ENCODE measurements at regions not wholly inside any gene's neighbourhood (a gene's known extent, or its start where the extent isn't known, plus 50 kb on each side); places are given as distances from the start of the nearest gene placed in this dataset.

DNA sequence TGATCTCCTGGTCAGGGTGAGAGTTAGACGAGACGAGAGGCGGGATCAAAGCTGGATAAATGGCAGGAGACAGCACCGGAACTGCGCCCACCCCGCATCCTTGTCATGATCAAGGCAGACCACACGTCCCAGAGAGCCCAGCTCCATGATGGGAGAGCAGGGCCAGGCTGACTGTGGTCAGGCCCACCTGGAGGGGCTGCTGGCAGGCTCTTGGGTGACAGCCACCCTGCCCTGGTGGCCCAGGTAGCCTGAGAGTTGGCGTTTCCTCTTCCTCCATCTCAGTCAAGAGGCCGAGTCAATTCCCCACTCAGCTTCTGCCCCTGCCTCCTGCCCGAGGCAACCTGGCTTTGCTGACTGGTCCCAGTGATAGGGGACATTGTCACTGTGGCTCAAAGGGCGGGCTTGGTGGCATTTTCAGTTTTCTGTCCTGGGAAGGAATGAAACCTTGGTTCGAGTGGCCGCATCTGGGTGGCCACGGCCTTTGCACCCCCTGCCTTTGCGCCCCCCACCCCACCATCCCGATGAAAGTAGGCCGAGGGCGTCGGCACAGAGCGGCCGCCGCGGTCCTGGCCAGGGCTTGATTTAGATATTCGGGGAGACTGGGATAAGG lies 60.8 kb upstream of the PPARA start:
- Histone ChIP-seq H3K36me3 (peaks cover 0 to 71% (median 29%) of the 10 kb centered on the region in 4 donors), H3K4me3 (peak overlapping the region in 1 of 4 donors; percentile 42), H3K27ac (peak overlapping the region; percentile 87 to 99 (median 96)), H3K9me3 (no peaks in the 10 kb centered on the region), H3K4me1 (peaks cover 94 to 98% (median 98%) of the 10 kb centered on the region in 4 donors), H3K27me3 (no peaks in the 10 kb centered on the region)
- DNase-seq (peak in 1 of 2 donors; percentile 25), ATAC-seq (ENCODE audit: low FRiP score in 2 of 2) (no peak)
- no peak for TF ChIP-seq POLR2AphosphoS5 (IDR thresholded peaks at IDR 0.05)
- no peak for TF ChIP-seq EP300 (IDR thresholded peaks at IDR 0.05)
- TF ChIP-seq POLR2A (IDR thresholded peaks at IDR 0.05), result no peak
- TF ChIP-seq, protein P1, sequence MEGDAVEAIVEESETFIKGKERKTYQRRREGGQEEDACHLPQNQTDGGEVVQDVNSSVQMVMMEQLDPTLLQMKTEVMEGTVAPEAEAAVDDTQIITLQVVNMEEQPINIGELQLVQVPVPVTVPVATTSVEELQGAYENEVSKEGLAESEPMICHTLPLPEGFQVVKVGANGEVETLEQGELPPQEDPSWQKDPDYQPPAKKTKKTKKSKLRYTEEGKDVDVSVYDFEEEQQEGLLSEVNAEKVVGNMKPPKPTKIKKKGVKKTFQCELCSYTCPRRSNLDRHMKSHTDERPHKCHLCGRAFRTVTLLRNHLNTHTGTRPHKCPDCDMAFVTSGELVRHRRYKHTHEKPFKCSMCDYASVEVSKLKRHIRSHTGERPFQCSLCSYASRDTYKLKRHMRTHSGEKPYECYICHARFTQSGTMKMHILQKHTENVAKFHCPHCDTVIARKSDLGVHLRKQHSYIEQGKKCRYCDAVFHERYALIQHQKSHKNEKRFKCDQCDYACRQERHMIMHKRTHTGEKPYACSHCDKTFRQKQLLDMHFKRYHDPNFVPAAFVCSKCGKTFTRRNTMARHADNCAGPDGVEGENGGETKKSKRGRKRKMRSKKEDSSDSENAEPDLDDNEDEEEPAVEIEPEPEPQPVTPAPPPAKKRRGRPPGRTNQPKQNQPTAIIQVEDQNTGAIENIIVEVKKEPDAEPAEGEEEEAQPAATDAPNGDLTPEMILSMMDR (IDR thresholded peaks at IDR 0.05), result no peak
- WGBS, 2 donors, result 71 to 78% methylated on average over 19 to 24 of the region's 24 CpGs

DNA sequence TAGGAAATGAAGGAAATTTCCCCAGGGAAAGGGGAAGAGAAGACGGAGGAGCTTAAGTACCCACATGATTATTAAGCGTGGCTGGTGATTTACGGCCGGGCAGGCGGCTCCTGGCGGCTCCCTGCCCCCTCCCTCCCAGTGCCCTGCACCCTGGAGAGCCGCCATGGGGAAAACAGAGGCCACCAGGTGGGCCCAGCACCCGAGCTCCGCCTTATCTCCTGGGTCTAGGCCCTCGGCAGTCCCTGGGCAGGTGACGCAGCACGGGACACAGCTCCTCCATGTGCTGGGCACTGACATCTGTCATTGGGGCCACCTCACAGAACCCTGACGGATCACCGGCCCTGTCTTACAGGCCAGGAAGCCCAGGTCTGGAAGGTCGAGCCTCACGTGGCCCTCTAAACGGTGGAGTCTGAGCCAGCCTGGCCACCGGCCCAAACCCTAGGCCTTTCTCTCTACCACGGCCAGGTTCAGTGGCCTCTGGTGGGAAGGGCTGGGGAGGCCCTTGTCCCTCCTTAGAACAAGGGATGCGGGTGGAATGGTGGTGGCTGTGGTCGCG lies 60.2 kb upstream of the PPARA start:
- DNase-seq (peak in 1 of 2 donors; percentile 72), ATAC-seq (ENCODE audit: low FRiP score in 2 of 2) (no peak)

DNA sequence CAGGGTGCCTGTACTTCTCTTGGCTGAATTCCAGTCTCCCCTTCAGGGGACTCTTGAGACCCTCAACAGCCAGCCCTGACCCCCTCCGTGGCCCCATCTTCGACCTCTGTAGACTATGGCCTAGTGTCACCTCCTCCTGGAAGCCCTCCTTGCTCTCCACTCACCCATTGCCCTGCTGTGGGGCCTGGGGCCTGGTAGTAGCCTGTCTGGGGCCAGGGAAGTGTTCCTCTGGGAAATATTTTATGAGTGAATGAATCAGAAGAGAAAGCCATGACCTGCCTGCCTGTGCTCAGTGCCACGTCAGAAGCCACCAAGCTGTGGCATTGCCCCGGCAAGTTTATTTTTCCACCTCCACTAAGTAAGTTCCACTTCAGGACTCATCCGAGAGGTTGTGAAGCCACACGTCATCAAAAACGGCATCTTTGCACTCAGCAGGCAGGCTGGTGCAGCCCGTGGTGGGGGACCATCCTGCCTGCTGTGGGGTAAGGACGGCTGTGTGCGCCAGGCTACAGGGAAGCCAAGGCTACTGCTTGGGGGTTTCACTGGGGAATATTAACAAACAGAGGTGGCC lies 59.6 kb upstream of the PPARA start:
- H3K4me3 ChIP-seq, result no peak overlapping the region
- H3K27ac ChIP-seq, result peak overlapping the region; percentile 87 to 99 (median 96)
- H3K27me3 ChIP-seq, result no peaks in the 10 kb centered on the region
- H3K4me1 ChIP-seq, result peaks cover 91 to 97% (median 93%) of the 10 kb centered on the region in 4 donors
- ATAC-seq (ENCODE audit: low FRiP score in 2 of 2) (no peak), DNase-seq (peak in 1 of 2 donors; percentile 19)
- no peaks in the 10 kb centered on the region for H3K9me3 ChIP-seq
- TF ChIP-seq, protein P1 (IDR thresholded peaks at IDR 0.05), result no peak
- TF ChIP-seq POLR2AphosphoS5 (IDR thresholded peaks at IDR 0.05) (no peak), POLR2A (IDR thresholded peaks at IDR 0.05) (no peak), EP300 (IDR thresholded peaks at IDR 0.05) (no peak)
- 71 to 80% methylated on average over 9 to 10 of the region's 10 CpGs for WGBS, 2 donors
- peaks cover 0 to 71% (median 30%) of the 10 kb centered on the region in 4 donors for H3K36me3 ChIP-seq

More for the DNA sequence above, 60.2 kb upstream of the PPARA start:
- Histone ChIP-seq H3K4me3 (peak overlapping the region in 1 of 4 donors; percentile 42), H3K27ac (peak overlapping the region; percentile 87 to 99 (median 96)), H3K27me3 (no peaks in the 10 kb centered on the region), H3K4me1 (peaks cover 96 to 97% (median 97%) of the 10 kb centered on the region in 4 donors), H3K36me3 (peaks cover 0 to 71% (median 29%) of the 10 kb centered on the region in 4 donors), H3K9me3 (no peaks in the 10 kb centered on the region)
- WGBS, 2 donors, result 40 to 57% methylated on average over 15 to 22 of the region's 22 CpGs
- TF ChIP-seq, protein P1 (IDR thresholded peaks at IDR 0.05), result no peak
- TF ChIP-seq POLR2A (IDR thresholded peaks at IDR 0.05) (no peak), EP300 (IDR thresholded peaks at IDR 0.05) (no peak), POLR2AphosphoS5 (IDR thresholded peaks at IDR 0.05) (no peak)

DNA sequence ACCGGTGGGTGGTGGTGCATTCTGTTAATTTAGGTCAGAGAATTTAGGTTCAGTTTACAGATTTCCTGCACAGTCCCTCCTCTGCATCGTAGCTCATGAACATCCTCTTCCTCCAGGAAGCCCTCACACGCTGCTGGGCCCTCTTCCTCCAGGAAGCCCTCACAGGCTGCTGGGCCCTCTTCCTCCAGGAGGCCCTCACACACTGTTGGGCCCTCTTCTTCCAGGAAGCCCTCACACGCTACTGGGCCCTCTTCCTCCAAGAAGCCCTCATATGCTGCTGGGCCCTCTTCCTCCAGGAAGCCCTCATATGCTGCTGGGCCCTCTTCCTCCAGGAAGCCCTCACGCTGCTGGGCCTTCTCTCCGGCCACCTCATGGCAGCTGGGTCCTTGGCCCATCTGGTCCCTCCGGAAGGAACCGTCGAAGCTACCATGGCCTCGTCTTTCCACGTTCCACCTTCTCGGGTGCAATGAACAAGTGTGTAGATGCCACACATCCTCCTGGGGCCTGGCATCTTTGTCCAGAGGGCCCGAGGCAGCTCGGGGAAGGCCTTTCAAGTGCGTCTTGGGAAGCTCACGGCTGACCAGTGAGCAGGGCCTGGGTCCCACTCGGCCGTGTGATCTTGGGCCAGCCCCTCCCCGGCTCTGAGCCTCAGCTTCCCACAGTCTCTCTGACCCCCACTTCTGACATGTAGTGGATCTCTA lies 58.9 kb upstream of the PPARA start:
- Histone ChIP-seq H3K4me1 (peaks cover 88 to 97% (median 92%) of the 10 kb centered on the region in 4 donors), H3K4me3 (no peak overlapping the region), H3K27ac (peak overlapping the region; percentile 87 to 99 (median 96)), H3K9me3 (no peaks in the 10 kb centered on the region), H3K27me3 (no peaks in the 10 kb centered on the region), H3K36me3 (peaks cover 0 to 66% (median 29%) of the 10 kb centered on the region in 4 donors)
- DNase-seq, result peak in 1 of 2 donors; percentile 49
- 79 to 80% methylated on average over 19 of the region's 19 CpGs for WGBS, 2 donors
- TF ChIP-seq, protein P1 (IDR thresholded peaks at IDR 0.05), result no peak
- TF ChIP-seq POLR2AphosphoS5 (IDR thresholded peaks at IDR 0.05), result no peak
- no peak for TF ChIP-seq POLR2A (IDR thresholded peaks at IDR 0.05)
- TF ChIP-seq EP300 (IDR thresholded peaks at IDR 0.05), result no peak
- no peak for ATAC-seq (ENCODE audit: low FRiP score in 2 of 2)

Data from upper lobe of left lung (tissue), 6 donors.